NCI-H82 treated with DMSO at 0.1 percent for 48 hours (cell line): ENCODE measurements at regions not wholly inside any gene's neighbourhood (a gene's known extent, or its start where the extent isn't known, plus 50 kb on each side); places are given as distances from the start of the nearest gene placed in this dataset.
"Not testable (repeated sequence)": the region's sequence is repeated elsewhere in the genome, so short reads cannot be mapped to it uniquely, and the experiment has no call there.

Experiments
- DNase-seq: peaks from one replicate; lab custom pipeline; 2025; ENCODE audit not compliant: unreplicated experiment; lab: John Stamatoyannopoulos, UW

DNA sequence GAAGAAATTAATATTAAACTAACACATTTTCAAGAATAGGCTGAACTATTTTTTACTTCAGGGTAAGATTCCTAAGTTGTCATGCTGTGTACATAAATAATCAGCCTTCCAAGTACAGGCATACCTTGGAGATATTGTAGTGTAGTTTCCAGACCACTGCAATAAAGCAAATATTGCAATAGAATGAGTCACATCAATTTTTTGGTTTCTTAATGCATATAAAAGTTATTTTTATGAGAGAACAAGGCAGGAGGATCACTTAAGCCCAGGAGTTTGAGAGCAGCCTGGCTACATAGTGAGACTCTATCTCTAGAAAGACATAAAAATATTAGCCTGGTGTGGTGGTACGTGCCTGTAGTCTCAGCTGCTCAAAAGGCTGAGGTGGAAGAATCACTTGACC lies 511.5 kb downstream of the UQCRFS1 start:
- DNase-seq, result no peak

DNA sequence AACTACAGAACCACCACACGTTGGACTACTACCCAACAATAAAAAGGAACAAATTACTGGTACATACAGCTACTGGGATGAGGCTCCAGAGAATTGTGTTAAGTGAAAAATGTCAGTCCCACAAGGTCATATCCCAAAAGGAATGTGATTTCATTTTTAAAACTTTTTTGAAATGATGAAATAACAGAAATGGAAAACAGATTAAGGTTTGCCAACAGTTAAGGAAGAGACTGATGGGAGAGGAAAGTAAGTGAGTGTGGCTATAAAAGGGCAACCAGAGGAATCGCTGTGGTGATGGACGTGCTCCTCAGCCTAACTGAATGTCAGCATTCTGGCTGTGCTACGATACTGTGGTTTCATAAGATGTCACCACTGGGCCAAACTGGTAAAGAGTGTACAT lies 512.8 kb downstream of the UQCRFS1 start:
- no peak for DNase-seq

DNA sequence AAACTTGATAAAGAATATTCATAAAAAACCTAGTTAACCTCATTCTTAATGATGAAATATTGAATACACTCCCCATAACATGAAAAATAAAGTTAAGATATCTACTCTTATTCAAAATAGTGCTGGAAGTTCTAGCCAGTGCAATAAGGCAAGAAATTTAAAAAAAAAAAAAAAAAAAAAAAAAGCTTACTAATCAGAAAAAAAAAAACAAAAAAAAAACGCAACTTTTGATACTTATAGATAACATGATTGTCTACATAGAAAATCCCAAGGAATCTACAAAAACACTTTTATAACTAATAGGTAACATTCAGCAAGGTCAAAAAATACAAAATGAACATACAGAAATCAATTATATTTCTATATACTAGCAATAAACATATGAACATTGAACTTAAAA lies 515.6 kb downstream of the UQCRFS1 start:
- no peak for DNase-seq

GRCh38 chr19:28694812-28695211 lies 518.1 kb downstream of the UQCRFS1 start:
- no peak for DNase-seq

GRCh38 chr19:28691683-28692082 lies 521.3 kb downstream of the UQCRFS1 start:
- DNase-seq, result no peak

DNA sequence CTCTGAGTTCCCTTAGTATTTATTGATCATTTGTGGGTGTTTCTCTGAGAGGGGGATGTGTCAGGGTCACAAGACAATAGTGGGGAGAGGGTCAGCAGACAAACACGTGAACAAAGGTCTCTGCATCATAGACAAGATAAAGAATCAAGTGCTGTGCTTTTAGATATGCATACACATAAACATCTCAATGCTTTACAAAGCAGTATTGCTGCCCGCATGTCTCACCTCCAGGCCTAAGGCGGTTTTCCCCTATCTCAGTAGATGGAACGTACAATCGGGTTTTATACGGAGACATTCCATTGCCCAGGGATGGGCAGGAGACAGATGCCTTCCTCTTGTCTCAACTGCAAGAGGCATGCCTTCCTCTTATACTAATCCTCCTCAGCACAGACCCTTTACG lies 523.5 kb downstream of the UQCRFS1 start:
- DNase-seq, result not testable (repeated sequence)

DNA sequence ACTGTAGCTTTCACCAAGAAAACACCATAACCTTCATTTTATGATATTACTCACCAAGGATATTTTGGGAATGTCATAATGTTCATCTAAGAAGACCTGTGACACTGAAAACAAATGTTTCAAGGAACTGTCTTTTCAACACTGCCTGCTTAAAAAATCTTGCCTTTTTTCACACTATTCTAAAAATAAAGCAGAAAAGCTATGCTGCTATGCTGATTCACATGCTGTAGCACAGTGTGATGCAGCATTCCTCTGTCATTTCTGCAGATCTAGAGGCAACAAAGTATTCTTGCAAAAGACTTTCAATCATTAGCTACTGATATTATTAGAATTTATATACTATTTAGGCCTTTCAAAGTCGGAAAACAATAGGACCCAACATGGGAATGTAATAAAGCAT lies 525.7 kb downstream of the UQCRFS1 start:
- no peak for DNase-seq

- no peak for DNase-seq
Observed at GRCh38 chr19:28686756-28687155, 526.2 kb downstream of the UQCRFS1 start.

- DNase-seq, result no peak
Observed at GRCh38 chr19:28685802-28686201, 527.1 kb downstream of the UQCRFS1 start.

GRCh38 chr19:28685077-28685476 lies 527.9 kb downstream of the UQCRFS1 start:
- DNase-seq, result not testable (repeated sequence)

- no peak for DNase-seq
Observed at GRCh38 chr19:28680111-28680510, 532.8 kb downstream of the UQCRFS1 start.

DNA sequence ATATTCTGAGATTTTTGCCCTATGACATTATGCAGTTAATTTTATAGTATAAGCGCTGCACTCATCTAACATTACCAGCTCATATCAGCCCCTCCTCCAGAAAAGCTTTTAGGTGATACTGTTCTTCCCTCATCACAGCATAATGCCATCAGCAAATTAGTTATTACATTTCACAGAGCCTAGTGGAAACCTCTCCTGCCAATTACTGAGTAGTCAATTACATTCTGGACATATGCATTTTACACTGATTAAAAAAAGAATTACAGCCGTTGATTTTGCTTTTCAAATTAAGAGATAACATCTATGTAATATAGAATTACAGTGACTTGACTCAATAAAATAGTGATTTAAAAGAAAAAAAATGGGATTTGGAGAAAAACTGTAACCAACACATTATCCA lies 542.1 kb downstream of the UQCRFS1 start:
- no peak for DNase-seq

DNA sequence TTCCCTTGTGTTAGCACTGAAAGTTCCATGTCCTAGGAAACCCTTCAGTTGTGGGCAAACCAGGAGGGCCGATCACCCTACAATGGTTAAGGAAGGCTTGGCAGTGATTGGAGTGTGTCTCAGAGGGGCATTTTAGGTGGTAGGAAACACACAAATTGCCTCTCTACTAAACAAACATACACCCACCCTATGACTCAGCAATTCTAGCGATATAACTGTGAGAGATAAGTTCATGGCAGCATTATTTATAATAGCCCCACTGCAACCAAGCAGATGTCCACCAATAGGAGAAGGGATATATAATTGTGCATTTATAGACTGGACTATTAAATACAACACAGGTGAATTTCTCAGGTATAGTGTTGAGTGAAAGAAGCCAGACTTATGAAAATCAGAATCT lies 543.1 kb downstream of the UQCRFS1 start:
- DNase-seq, result no peak

- no peak for DNase-seq
Observed at GRCh38 chr19:28667348-28667977, 545.5 kb downstream of the UQCRFS1 start.

GRCh38 chr19:28665748-28666147 lies 547.2 kb downstream of the UQCRFS1 start:
- no peak for DNase-seq

DNA sequence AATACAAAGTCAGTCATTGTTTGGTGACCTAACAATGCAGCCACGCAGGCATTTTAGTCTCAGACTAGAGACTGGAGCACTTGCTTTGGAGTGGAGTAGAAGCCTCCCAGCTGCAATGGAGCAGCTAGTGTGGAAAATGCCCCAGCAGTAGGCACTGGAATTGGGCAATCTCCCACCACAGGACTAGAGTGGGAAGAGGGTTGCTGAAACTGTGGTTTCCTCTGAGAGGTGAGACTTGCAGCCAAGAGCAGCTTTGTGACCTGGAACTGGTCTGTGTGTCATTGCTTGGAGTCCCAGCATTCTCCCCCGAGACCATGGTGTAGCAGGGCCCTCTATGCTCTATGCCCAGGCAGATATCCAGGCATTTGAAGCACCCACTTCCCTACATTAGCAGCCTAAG lies 556.3 kb downstream of the UQCRFS1 start:
- DNase-seq, result no peak

DNA sequence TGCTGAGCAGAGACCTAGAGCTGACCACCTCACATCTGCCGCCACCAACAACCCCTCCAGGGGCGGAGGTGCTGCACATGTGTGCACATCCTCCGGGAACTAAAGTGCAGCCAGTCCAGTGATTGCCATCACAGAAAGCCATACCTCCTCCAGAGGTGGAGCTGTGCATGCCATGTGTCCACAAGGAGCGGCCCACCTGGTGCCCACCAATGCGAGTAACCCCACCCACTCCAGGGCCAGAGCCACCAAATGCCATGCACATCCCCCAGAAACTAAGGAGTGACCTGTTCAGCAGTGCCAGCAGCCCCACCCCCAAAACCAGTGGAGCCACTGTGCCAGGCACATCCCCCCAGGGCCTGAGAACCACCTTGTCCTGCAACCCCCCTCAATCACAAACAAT lies 557.9 kb downstream of the UQCRFS1 start:
- no peak for DNase-seq

- DNase-seq, result no peak
Observed at GRCh38 chr19:28652765-28653164, 560.2 kb downstream of the UQCRFS1 start.

GRCh38 chr19:28646629-28647028 lies 566.3 kb downstream of the UQCRFS1 start:
- no peak for DNase-seq

- no peak for DNase-seq
Observed at GRCh38 chr19:28644169-28644775, 568.7 kb downstream of the UQCRFS1 start.

GRCh38 chr19:28642787-28643683 lies 569.9 kb downstream of the UQCRFS1 start:
- no peak for DNase-seq

DNA sequence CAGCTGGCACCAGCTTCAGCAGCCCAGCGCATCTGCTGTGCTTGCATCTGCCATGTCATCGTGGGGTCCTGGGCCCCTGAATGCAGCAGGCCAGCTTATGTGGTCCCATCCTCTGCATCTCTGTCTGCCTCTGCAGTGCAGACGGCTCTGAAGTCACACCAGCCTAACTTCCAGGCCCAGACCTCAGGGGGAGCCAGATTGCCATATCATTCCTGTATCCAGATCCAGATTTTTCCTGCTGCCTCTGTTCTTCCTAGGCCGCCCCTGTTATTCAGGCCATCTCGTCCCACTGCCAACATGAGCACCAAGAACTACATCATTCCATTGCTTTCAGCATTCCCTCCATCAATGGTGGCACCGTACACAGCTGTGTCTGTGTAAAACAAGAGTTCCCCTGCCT lies 571.6 kb downstream of the UQCRFS1 start:
- DNase-seq, result no peak
